Stomach (tissue), 8 donors: ENCODE measurements at regions not wholly inside any gene's neighbourhood (a gene's known extent, or its start where the extent isn't known, plus 50 kb on each side); places are given as distances from the start of the nearest gene placed in this dataset.

ENCODE experiments used
- DNase-seq, 2 donors: peaks; one replicate each; pipeline versions ENCODE4 v3.0.0 to v3.0.0-alpha.2; 2013 to 2019
- H3K27ac ChIP-seq, 5 donors: fragments of 200-600 bp in 4 of 5; sonication (generic) in 4 of 5; one replicate each; pipeline ENCODE4 v1.5.1; 2013 to 2019; ENCODE audit warnings: mild to moderate bottlenecking in 1 of 5, moderate library complexity in 1 of 5
- H3K27me3 ChIP-seq, 3 donors: fragments of 200-600 bp; sonication (generic); one replicate each; pipeline ENCODE4 v1.5.1; 2017 to 2019; ENCODE audit warnings: mixed run types in 1 of 3
- H3K36me3 ChIP-seq, 4 donors: fragments of 200-600 bp; sonication (generic); 1 replicate in 3 of 4; 2 replicates in 1 of 4; pipeline ENCODE4 v1.5.1; 2016 to 2019
- H3K4me1 ChIP-seq, 4 donors: fragments of 200-600 bp; sonication (generic); one replicate each; pipeline ENCODE4 v1.5.1; 2016 to 2019
- H3K4me3 ChIP-seq, 4 donors: fragments of 200-600 bp; sonication (generic) in 3 of 4; one replicate each; pipeline ENCODE4 v1.5.1; 2016 to 2019; ENCODE audit warnings: mild to moderate bottlenecking in 1 of 4
- H3K9me3 ChIP-seq, 4 donors: fragments of 200-600 bp; sonication (generic); one replicate each; pipeline ENCODE4 v1.5.1; 2016 to 2019
- EP300 ChIP-seq: sonication (generic); formaldehyde crosslinking; IDR thresholded peaks from one replicate; pipeline ENCODE4 v1.6.1; 2017; ENCODE audit warnings: antibody characterized with exemption
- POLR2A ChIP-seq, 4 donors: fragments of 450-650 bp; IDR thresholded peaks; one replicate each; pipeline ENCODE4 v1.6.1; 2016; ENCODE audit warnings: antibody characterized with exemption in 4 of 4, control low read depth in 2 of 4, mild to moderate bottlenecking in 1 of 4, moderate library complexity in 1 of 4
- POLR2AphosphoS5 ChIP-seq, 3 donors: sonication (generic); formaldehyde crosslinking; IDR thresholded peaks; one replicate each; pipeline ENCODE4 v1.6.1; 2016; ENCODE audit warnings: antibody characterized with exemption in 3 of 3
- WGBS, 5 donors: extraction: QIAGEN DNeasy Blood & Tissue Kit in 3 of 5; methylation state at CpG; one replicate each; pipeline versions ENCODE4 v1.1.5 to v1.1.7; 2013 to 2018; 5-methylcytosine and 5-hydroxymethylcytosine counted together
- intact Hi-C: fragments of 100-400 bp; cut with DNase I; formaldehyde crosslinking; loops from one replicate; pipeline ENCODE4 v1.15.1; 2023; ENCODE audit warnings: low total_unique reads
- TF ChIP-seq, protein P1 (sequence below), 7 experiments: fragments of 450-650 bp in 4 of 7; fragments of 200-600 bp in 3 of 7; sonication (generic) in 3 of 7; IDR thresholded peaks; one replicate each; pipeline ENCODE4 v1.5.1; 2016 to 2019; ENCODE audit warnings: antibody characterized with exemption in 7 of 7, control low read depth in 2 of 7, mild to moderate bottlenecking in 1 of 7
- donor health status: healthy with polysubstance abuse.
- donor health status: Bipolar disorder and iron deficiency.
- donor health status: healthy.

DNA sequence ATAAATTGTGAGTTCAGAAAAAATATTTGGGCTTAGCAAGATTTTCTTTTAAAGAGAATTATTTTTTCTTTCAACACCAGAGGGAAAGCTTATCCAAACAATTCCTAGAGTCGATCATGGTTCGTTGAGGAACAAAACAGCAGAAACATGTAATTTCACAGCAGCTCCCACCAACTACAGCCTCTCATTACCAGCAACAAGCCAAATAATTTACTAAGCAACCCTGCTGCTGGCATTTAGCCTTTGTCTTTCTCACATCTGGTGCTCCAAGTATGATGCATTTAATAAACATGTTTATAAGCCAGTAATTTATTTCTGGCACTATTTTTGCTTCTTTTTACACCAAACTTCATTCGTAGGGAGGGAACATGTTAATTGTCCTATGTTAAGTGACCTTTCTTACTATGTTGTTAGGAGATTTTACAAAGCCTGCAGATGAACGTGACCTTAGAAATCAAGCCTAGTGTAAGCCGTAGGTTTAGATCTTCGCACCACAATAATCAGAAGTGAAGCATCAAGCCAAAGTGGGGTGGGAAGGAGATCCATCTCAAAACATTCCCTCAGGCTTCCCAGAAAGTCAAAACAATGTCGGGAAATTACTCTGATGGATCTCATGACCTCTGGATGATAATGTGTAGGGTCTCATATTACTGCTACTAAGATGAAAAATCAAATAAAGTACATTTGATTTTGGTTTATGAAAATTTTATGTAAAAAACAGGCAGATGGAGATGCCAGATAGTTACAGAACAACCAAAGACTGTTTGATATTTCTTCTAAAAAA is 128.4 kb downstream of the RPAP3 start:
- no peaks in the 10 kb centered on the region for H3K9me3 ChIP-seq
- H3K27me3 ChIP-seq, result no peaks in the 10 kb centered on the region
- TF ChIP-seq EP300, result no peak
- H3K4me1 ChIP-seq, result no peaks in the 10 kb centered on the region
- H3K4me3 ChIP-seq, result no peak overlapping the region
- H3K36me3 ChIP-seq, result no peaks in the 10 kb centered on the region
- H3K27ac ChIP-seq, result no peak overlapping the region
- intact Hi-C loops, result no loop called here
- peak in 1 of 2 donors; percentile 43 for DNase-seq
- WGBS, 5 donors, result 63 to 72% (median 68%) methylated on average over 7 of the region's 7 CpGs

DNA sequence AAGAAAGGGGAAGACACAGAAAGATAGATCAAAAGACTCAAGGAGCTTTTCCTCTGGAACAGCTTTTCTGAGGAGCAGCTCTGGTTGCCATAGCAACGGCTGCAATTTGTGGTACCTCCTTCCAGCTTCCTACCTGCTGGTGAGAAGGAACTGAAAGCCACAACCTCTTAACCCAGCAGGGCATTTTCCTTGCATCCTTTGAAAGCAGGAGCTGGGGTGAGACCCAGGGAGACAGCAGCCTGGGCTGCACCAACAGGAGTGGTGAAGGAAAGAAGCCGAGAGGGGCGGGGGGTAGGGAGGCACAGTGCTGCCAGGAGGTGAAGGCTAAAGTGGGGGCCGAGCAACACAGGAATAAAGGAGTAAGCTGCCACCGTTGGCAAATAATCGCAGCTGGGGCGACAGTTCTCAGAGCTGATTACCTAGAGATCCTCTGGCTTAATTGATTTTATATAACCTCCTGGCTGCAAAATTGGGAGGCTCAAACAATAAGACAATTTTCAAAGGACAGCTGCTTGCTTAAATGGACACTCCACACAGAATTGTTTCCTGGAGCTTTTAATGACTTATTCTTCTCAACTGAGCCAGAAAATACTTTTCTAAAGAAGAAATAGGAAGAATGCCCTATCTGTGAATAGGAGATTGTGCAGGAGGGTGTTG is 129.4 kb downstream of the RPAP3 start:
- WGBS, 5 donors, result 36 to 61% (median 58%) methylated on average over 7 of the region's 7 CpGs
- intact Hi-C loops, result no loop called here
- Histone ChIP-seq H3K4me3 (no peak overlapping the region), H3K9me3 (no peaks in the 10 kb centered on the region), H3K27me3 (no peaks in the 10 kb centered on the region), H3K36me3 (no peaks in the 10 kb centered on the region), H3K27ac (no peak overlapping the region), H3K4me1 (no peaks in the 10 kb centered on the region)
- peak in 1 of 2 donors; percentile 19 for DNase-seq
- TF ChIP-seq, protein P1, sequence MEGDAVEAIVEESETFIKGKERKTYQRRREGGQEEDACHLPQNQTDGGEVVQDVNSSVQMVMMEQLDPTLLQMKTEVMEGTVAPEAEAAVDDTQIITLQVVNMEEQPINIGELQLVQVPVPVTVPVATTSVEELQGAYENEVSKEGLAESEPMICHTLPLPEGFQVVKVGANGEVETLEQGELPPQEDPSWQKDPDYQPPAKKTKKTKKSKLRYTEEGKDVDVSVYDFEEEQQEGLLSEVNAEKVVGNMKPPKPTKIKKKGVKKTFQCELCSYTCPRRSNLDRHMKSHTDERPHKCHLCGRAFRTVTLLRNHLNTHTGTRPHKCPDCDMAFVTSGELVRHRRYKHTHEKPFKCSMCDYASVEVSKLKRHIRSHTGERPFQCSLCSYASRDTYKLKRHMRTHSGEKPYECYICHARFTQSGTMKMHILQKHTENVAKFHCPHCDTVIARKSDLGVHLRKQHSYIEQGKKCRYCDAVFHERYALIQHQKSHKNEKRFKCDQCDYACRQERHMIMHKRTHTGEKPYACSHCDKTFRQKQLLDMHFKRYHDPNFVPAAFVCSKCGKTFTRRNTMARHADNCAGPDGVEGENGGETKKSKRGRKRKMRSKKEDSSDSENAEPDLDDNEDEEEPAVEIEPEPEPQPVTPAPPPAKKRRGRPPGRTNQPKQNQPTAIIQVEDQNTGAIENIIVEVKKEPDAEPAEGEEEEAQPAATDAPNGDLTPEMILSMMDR (IDR thresholded peaks at IDR 0.05), result no peak

- 80 to 100% (median 91%) methylated on average over 1 of the region's 1 CpG for WGBS, 5 donors
- H3K4me3 ChIP-seq, result no peak overlapping the region
- TF ChIP-seq POLR2AphosphoS5 (IDR thresholded peaks at IDR 0.05), result no peak
- TF ChIP-seq, protein P1 (IDR thresholded peaks at IDR 0.05), result no peak
- TF ChIP-seq EP300, result no peak
- TF ChIP-seq POLR2A (IDR thresholded peaks at IDR 0.05), result no peak
- H3K9me3 ChIP-seq, result no peaks in the 10 kb centered on the region
- no peaks in the 10 kb centered on the region for H3K36me3 ChIP-seq
- intact Hi-C loops, result no loop called here
- no peaks in the 10 kb centered on the region for H3K4me1 ChIP-seq
- no peaks in the 10 kb centered on the region for H3K27me3 ChIP-seq
- H3K27ac ChIP-seq, result no peak overlapping the region
- no peak for DNase-seq
These were observed 131.4 kb downstream of the RPAP3 start for GRCh38 chr12:47574252-47575021.

- H3K4me3 ChIP-seq, result no peak overlapping the region
- no peak for DNase-seq
- H3K27ac ChIP-seq, result no peak overlapping the region
- intact Hi-C loops, result no loop called here
- H3K36me3 ChIP-seq, result no peaks in the 10 kb centered on the region
- H3K4me1 ChIP-seq, result no peaks in the 10 kb centered on the region
- H3K27me3 ChIP-seq, result no peaks in the 10 kb centered on the region
- 79 to 94% (median 83%) methylated on average over 1 of the region's 1 CpG for WGBS, 5 donors
- H3K9me3 ChIP-seq, result no peaks in the 10 kb centered on the region
- TF ChIP-seq EP300, result no peak
- TF ChIP-seq POLR2A (IDR thresholded peaks at IDR 0.05), result no peak
- no peak for TF ChIP-seq POLR2AphosphoS5 (IDR thresholded peaks at IDR 0.05)
These were observed 132.6 kb downstream of the RPAP3 start for GRCh38 chr12:47573146-47573659.

DNA sequence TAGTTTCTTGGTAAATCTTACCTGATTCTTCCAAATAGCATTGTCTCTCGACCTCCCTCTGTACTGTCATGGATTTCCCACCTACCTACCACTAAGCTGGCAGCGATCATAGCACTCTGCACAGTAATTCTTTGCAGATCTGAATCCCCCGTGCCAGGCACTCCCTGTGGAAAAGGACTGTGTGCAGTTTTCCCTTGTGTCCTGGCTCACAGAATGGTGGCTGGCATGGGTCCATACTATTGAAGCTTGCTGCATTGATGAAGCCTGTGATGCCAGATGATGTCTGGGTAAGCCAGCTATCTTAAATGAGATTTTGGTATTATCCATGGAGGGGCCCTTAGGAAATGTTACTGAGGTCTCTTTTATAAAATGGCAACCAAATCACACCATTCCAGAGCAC is 135.7 kb downstream of the RPAP3 start:
- no peak for DNase-seq
- intact Hi-C loops, result no loop called here
- WGBS, 5 donors, result 72 to 78% (median 73%) methylated on average over 3 of the region's 3 CpGs
- H3K4me1 ChIP-seq, result no peaks in the 10 kb centered on the region
- no peaks in the 10 kb centered on the region for H3K36me3 ChIP-seq
- no peaks in the 10 kb centered on the region for H3K9me3 ChIP-seq
- no peaks in the 10 kb centered on the region for H3K27me3 ChIP-seq
- no peak overlapping the region for H3K4me3 ChIP-seq
- TF ChIP-seq, protein P1 (IDR thresholded peaks at IDR 0.05), result no peak
- TF ChIP-seq POLR2AphosphoS5 (IDR thresholded peaks at IDR 0.05) (no peak), POLR2A (IDR thresholded peaks at IDR 0.05) (no peak), EP300 (no peak)
- H3K27ac ChIP-seq, result no peak overlapping the region
